COLO668 (cell line): ENCODE measurements at regions not wholly inside any gene's neighbourhood (a gene's known extent, or its start where the extent isn't known, plus 50 kb on each side); places are given as distances from the start of the nearest gene placed in this dataset.

ENCODE experiments used
- DNase-seq: peaks from one replicate; lab custom pipeline; 2025; ENCODE audit not compliant: unreplicated experiment; lab: John Stamatoyannopoulos, UW

- DNase-seq, result no peak
Observed at GRCh38 chr1:199038156-199038555, 399.3 kb downstream of the PTPRC start.

- DNase-seq, result no peak
Observed at GRCh38 chr1:199040076-199040905, 401.5 kb downstream of the PTPRC start.

- no peak for DNase-seq
Observed at GRCh38 chr1:199041173-199041914, 402.5 kb downstream of the PTPRC start.

GRCh38 chr1:199042193-199042592 lies 403.4 kb downstream of the PTPRC start:
- DNase-seq, result no peak

GRCh38 chr1:199044191-199044590 lies 405.4 kb downstream of the PTPRC start:
- DNase-seq, result no peak

GRCh38 chr1:199046618-199047017 lies 407.8 kb downstream of the PTPRC start:
- DNase-seq, result no peak

- DNase-seq, result no peak
Observed at GRCh38 chr1:199054694-199055093, 415.9 kb downstream of the PTPRC start.

- no peak for DNase-seq
Observed at GRCh38 chr1:199057322-199057721, 418.5 kb downstream of the PTPRC start.

GRCh38 chr1:199058281-199058680 lies 419.4 kb downstream of the PTPRC start:
- DNase-seq, result no peak

- no peak for DNase-seq
Observed at GRCh38 chr1:199064971-199065370, 426.1 kb downstream of the PTPRC start.

GRCh38 chr1:199067483-199067882 lies 428.6 kb downstream of the PTPRC start:
- no peak for DNase-seq

- no peak for DNase-seq
Observed at GRCh38 chr1:199071080-199071479, 432.2 kb downstream of the PTPRC start.

GRCh38 chr1:199073166-199073565 lies 434.3 kb downstream of the PTPRC start:
- no peak for DNase-seq

- no peak for DNase-seq
Observed at GRCh38 chr1:199075792-199076191, 437.0 kb downstream of the PTPRC start.

- DNase-seq, result no peak
Observed at GRCh38 chr1:199079994-199080393, 441.2 kb downstream of the PTPRC start.

GRCh38 chr1:199081739-199082138 lies 442.9 kb downstream of the PTPRC start:
- no peak for DNase-seq

- no peak for DNase-seq
Observed at GRCh38 chr1:199082778-199083389, 444.0 kb downstream of the PTPRC start.

GRCh38 chr1:199083680-199084079 lies 444.8 kb downstream of the PTPRC start:
- DNase-seq, result no peak

GRCh38 chr1:199084293-199084692 lies 445.5 kb downstream of the PTPRC start:
- no peak for DNase-seq

GRCh38 chr1:199085903-199086302 lies 447.1 kb downstream of the PTPRC start:
- DNase-seq, result no peak

GRCh38 chr1:199087144-199087543 lies 448.3 kb downstream of the PTPRC start:
- no peak for DNase-seq
